Activated T-helper 1 cell treated with anti-CD3 and anti-CD28 coated beads, Interleukin-12 subunit alpha, Interleukin-12 subunit beta, Interleukin-2, Interleukin-4 antibody, amounts not matched to agents 30 ng/mL and 10 ng/mL and 1 ng/mL, durations not matched to agents 14 hours and 24 hours and 36 hours (primary cell): ENCODE measurements at regions not wholly inside any gene's neighbourhood (a gene's known extent, or its start where the extent isn't known, plus 50 kb on each side); places are given as distances from the start of the nearest gene placed in this dataset.

Source experiments
- DNase-seq: peaks from one replicate; pipeline ENCODE4 v3.0.0; 2021; ENCODE audit warnings: low spot score
- H3K27ac Mint-ChIP-seq: one replicate; pipeline ENCODE4 v1.8.0; 2021; ENCODE audit warnings: mild to moderate bottlenecking, mixed read lengths
- H3K27me3 Mint-ChIP-seq: one replicate; pipeline ENCODE4 v1.8.0; 2022; ENCODE audit warnings: mild to moderate bottlenecking, moderate library complexity, mixed read lengths; ENCODE audit not compliant: insufficient read depth
- H3K36me3 Mint-ChIP-seq: one replicate; pipeline ENCODE4 v1.8.0; 2021; ENCODE audit warnings: low read depth, mixed read lengths
- H3K4me1 Mint-ChIP-seq: one replicate; pipeline ENCODE4 v1.8.0; 2021; ENCODE audit warnings: low read depth, mixed read lengths
- H3K4me3 Mint-ChIP-seq: one replicate; pipeline ENCODE4 v1.8.0; 2021; ENCODE audit warnings: mild to moderate bottlenecking, moderate library complexity, mixed read lengths
- H3K9me3 Mint-ChIP-seq: one replicate; pipeline ENCODE4 v1.8.0; 2021; ENCODE audit warnings: mixed read lengths
- intact Hi-C: fragments of 100-400 bp; cut with micrococcal nuclease; formaldehyde crosslinking; loops from one replicate; pipeline ENCODE4 v1.15.1; 2024

DNA sequence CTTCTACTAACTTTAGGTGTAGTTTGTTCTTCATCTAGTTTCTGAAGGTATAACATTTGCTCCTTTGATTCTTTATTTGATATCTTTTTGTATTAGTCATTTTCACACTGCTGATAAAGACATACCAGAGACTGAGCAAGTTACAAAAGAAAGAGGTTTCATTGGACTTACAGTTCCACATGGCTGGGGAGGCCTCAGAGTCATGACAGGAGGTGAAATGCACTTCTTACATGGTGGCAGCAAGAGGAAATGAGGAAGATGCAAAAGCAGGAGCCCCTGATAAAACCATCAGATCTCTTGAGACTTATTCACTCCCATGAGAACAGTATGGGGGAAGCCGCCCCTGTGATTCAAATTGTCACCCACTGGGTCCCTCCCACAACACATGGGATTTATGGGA, 544.4 kb upstream of the DSEL start:
- DNase-seq = no peak
- H3K36me3 Mint-ChIP-seq = no peaks in the 10 kb centered on the region
- H3K4me1 Mint-ChIP-seq = no peaks in the 10 kb centered on the region
- intact Hi-C loops = no loop called here
- no peak overlapping the region for H3K4me3 Mint-ChIP-seq
- H3K27ac Mint-ChIP-seq = no peak overlapping the region
- H3K9me3 Mint-ChIP-seq = no peaks in the 10 kb centered on the region
- no peaks in the 10 kb centered on the region for H3K27me3 Mint-ChIP-seq

DNA sequence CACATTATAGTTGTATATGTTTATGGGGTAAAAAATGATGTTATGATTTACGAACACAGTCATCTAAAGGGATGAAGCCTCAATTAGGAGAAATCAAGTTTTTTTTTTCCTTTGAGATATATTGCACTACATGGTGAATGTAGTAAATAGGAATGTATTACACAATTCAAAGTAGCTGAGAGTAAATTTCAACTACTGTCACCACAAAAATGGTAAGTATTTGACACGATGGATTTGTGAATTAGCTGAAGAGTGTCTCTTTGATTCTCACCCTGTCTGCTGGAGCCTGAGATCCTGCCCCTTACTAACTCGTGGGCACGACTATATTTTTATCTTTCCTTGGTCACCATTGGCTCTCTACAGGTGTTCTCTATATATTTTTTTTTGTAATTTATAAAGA, 540.4 kb upstream of the DSEL start:
- H3K36me3 Mint-ChIP-seq = no peaks in the 10 kb centered on the region
- H3K4me3 Mint-ChIP-seq = no peak overlapping the region
- no peaks in the 10 kb centered on the region for H3K4me1 Mint-ChIP-seq
- H3K27me3 Mint-ChIP-seq = no peaks in the 10 kb centered on the region
- H3K9me3 Mint-ChIP-seq = no peaks in the 10 kb centered on the region
- no peak for DNase-seq
- intact Hi-C loops = no loop called here
- H3K27ac Mint-ChIP-seq = no peak overlapping the region

- intact Hi-C loops = no loop called here
- Mint-ChIP-seq H3K9me3 (no peaks in the 10 kb centered on the region), H3K4me1 (no peaks in the 10 kb centered on the region), H3K27me3 (no peaks in the 10 kb centered on the region), H3K4me3 (no peak overlapping the region), H3K27ac (no peak overlapping the region), H3K36me3 (no peaks in the 10 kb centered on the region)
- no peak for DNase-seq
Measured at GRCh38 chr18:68054669-68055068, 538.1 kb upstream of the DSEL start.

DNA sequence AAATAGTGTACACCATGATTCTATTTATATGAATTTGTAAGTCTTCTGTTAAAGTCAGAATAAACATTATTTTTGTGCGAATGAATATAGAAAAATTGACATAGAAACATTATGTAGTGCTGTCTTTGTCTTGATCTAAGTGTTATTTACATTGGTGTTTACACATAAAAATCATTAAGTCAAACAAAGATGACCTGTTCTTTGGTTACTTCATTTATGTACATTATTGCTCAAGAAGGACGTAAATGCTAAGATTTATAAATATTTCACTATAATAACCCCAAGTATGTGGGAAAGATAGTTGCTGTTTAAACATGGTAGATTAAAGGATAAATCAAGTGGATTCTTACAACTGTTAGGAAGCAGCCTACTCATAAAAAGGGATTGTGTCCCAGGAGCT, 536.8 kb upstream of the DSEL start:
- Mint-ChIP-seq H3K36me3 (no peaks in the 10 kb centered on the region), H3K4me1 (no peaks in the 10 kb centered on the region), H3K4me3 (no peak overlapping the region), H3K27me3 (no peaks in the 10 kb centered on the region), H3K9me3 (no peaks in the 10 kb centered on the region), H3K27ac (no peak overlapping the region)
- DNase-seq = no peak
- intact Hi-C loops = no loop called here

DNA sequence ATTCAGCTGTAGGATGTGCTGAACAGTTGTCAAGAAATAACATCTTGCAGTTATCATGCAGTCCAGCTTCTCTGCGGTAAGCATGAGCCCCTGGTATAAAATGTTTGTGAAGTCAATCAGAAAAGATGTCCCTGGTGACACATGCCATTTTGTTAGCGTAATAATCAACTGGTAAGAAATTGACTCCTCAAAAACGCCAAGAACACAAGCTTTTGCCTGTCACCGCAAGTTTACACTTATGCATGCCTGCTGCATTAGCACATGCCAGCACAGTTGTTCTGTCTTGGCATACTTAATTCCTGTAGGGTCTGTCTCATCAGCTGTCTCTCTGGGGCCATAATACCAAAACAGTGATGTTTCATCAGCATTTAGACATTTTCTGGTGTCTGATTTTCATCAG, 524.8 kb upstream of the DSEL start:
- intact Hi-C loops = no loop called here
- Mint-ChIP-seq H3K9me3 (no peaks in the 10 kb centered on the region), H3K36me3 (no peaks in the 10 kb centered on the region), H3K4me1 (no peaks in the 10 kb centered on the region), H3K27ac (no peak overlapping the region), H3K4me3 (no peak overlapping the region), H3K27me3 (no peaks in the 10 kb centered on the region)
- DNase-seq = no peak

DNA sequence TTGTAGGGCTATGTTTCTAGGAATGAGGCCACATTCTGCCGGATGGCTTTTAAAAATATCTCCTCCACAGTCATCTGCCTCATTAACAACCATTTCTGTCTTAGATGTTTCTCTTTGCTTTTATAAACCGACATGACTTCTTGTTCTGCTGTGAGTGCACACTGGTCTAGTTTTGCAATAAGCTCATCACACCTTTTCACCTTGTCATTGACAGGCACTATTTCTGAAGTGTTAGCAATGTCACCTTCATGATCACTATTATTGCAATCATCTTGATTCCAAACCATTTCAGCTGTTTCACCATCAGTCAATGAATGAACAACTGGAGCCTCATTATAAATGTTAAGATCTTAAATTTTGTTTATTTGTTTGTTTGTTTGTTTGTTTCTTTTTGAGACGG, 523.7 kb upstream of the DSEL start:
- intact Hi-C loops = no loop called here
- no peak overlapping the region for H3K27ac Mint-ChIP-seq

DNA sequence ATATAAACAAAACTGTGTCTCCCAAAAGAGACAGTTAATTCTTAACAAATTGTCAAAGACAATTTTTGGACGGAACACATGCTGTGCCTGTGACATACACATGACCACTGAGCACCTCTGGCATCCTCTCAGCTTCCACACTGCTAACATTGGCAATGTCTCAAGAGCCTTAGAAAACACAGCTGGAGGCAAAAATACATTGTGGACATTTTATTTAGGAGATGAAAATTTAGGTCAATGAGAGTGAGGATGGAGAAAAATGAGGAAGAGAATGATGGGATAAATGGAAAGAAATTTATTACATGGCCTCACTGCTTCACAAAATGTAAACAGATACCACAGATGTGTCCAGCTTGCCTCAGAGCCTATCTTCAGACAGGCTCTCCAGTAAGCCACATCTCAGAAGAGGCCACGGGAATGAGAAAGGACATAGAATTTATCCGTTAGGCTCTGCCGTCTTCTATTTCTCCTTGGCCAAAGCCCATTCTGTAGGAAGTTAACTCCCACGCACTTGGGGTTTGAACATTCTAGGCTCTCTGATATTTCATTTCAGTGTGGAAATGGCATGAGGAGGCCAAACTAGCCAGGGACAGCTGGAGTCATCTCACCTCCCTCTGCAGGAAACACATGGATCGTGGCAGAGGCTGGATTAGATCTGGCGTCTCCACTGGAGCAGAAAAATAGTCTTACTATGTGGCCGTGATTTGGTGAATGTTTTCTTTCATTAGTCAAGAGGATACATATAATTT, 519.4 kb upstream of the DSEL start:
- no peak for DNase-seq
- peaks cover 2% of the 10 kb centered on the region for H3K27me3 Mint-ChIP-seq
- no peaks in the 10 kb centered on the region for H3K4me1 Mint-ChIP-seq
- H3K4me3 Mint-ChIP-seq = no peak overlapping the region
- no peaks in the 10 kb centered on the region for H3K9me3 Mint-ChIP-seq
- H3K36me3 Mint-ChIP-seq = no peaks in the 10 kb centered on the region
- H3K27ac Mint-ChIP-seq = no peak overlapping the region
- intact Hi-C loops = no loop called here

More for the DNA sequence above, 523.7 kb upstream of the DSEL start:
- H3K36me3 Mint-ChIP-seq = no peaks in the 10 kb centered on the region
- H3K9me3 Mint-ChIP-seq = no peaks in the 10 kb centered on the region
- no peaks in the 10 kb centered on the region for H3K27me3 Mint-ChIP-seq
- no peaks in the 10 kb centered on the region for H3K4me1 Mint-ChIP-seq
- no peak overlapping the region for H3K4me3 Mint-ChIP-seq
- DNase-seq = no peak

GRCh38 chr18:68034296-68034695, 517.8 kb upstream of the DSEL start:
- H3K27ac Mint-ChIP-seq = no peak overlapping the region
- no peak for DNase-seq
- no peaks in the 10 kb centered on the region for H3K9me3 Mint-ChIP-seq
- no peak overlapping the region for H3K4me3 Mint-ChIP-seq
- H3K27me3 Mint-ChIP-seq = peaks cover 2% of the 10 kb centered on the region
- intact Hi-C loops = no loop called here
- no peaks in the 10 kb centered on the region for H3K4me1 Mint-ChIP-seq
- H3K36me3 Mint-ChIP-seq = no peaks in the 10 kb centered on the region

- intact Hi-C loops = no loop called here
Measured at GRCh38 chr18:68033466-68033865, 516.9 kb upstream of the DSEL start.

DNA sequence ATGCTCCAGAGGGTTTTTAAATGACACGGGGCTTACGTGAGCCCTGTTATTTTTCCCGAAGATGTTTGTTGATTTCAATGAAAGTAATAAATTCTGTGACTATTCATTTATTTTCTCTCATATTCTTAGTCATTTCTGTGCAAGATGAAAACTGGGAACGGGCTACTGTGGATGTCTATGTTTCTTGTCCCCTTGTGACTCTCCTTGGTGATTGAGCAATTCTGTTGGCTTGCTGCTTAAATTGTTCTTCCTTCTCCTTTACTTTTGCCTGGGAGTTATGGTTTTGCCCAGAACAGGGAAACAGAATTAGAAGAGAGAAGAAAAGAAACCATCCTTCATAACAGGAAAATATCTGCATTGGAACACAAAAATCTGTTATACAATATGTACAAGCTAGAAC, 508.2 kb upstream of the DSEL start:
- H3K36me3 Mint-ChIP-seq = no peaks in the 10 kb centered on the region

More at GRCh38 chr18:68033466-68033865, 516.9 kb upstream of the DSEL start:
- H3K4me3 Mint-ChIP-seq = no peak overlapping the region
- H3K36me3 Mint-ChIP-seq = no peaks in the 10 kb centered on the region
- no peaks in the 10 kb centered on the region for H3K4me1 Mint-ChIP-seq
- H3K27me3 Mint-ChIP-seq = peaks cover 2% of the 10 kb centered on the region
- H3K27ac Mint-ChIP-seq = no peak overlapping the region
- no peak for DNase-seq
- no peaks in the 10 kb centered on the region for H3K9me3 Mint-ChIP-seq

DNA sequence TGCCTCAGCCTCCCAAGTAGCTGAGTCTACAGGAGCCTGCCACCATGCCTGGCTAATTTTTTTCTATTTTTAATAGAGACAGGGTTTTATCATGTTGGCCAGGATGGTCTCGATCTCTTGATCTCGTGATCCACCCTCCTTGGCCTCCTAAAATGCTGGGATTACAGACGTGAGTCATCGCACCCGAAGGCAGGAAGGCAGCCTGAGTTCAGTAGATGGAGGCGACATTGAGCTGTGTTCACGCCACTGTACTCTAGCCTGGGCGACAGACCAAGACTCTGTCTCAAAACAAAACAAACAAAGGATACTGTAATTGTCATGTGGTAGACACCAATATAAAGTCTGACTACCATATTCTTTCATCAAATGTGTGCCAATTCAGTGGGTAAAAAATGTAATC, 500.9 kb upstream of the DSEL start:
- Mint-ChIP-seq H3K27me3 (no peaks in the 10 kb centered on the region), H3K9me3 (no peaks in the 10 kb centered on the region), H3K27ac (no peak overlapping the region), H3K36me3 (no peaks in the 10 kb centered on the region), H3K4me3 (no peak overlapping the region), H3K4me1 (no peaks in the 10 kb centered on the region)
- DNase-seq = no peak
- intact Hi-C loops = no loop called here

More for the DNA sequence above, 508.2 kb upstream of the DSEL start:
- H3K9me3 Mint-ChIP-seq = no peaks in the 10 kb centered on the region
- no peak overlapping the region for H3K27ac Mint-ChIP-seq
- no peaks in the 10 kb centered on the region for H3K27me3 Mint-ChIP-seq
- no peaks in the 10 kb centered on the region for H3K4me1 Mint-ChIP-seq
- no peak overlapping the region for H3K4me3 Mint-ChIP-seq
- intact Hi-C loops = no loop called here
- no peak for DNase-seq

DNA sequence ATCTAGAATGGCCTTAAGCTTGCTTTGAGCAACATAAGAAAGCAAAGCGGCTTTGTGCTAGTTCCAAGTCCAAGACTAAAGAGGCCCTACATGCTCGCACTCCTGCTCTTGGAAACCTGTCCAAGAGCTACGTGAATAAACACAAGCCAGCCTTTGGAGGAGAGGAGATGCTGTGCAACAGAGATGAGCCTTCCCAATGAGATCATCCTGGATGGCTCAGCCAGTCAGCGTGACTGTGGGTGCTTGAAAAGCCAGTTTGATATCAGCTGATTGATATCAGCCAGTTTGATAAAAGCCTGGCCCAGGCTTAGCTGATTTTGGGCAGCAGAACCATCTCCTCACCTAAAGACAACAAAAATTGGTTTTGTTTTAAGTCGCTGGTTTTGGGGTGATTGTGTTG, 481.0 kb upstream of the DSEL start:
- H3K27me3 Mint-ChIP-seq = no peaks in the 10 kb centered on the region
- H3K27ac Mint-ChIP-seq = no peak overlapping the region
- DNase-seq = no peak
- intact Hi-C loops = no loop called here
- H3K36me3 Mint-ChIP-seq = no peaks in the 10 kb centered on the region
- H3K9me3 Mint-ChIP-seq = no peaks in the 10 kb centered on the region
- H3K4me3 Mint-ChIP-seq = no peak overlapping the region
- H3K4me1 Mint-ChIP-seq = no peaks in the 10 kb centered on the region

DNA sequence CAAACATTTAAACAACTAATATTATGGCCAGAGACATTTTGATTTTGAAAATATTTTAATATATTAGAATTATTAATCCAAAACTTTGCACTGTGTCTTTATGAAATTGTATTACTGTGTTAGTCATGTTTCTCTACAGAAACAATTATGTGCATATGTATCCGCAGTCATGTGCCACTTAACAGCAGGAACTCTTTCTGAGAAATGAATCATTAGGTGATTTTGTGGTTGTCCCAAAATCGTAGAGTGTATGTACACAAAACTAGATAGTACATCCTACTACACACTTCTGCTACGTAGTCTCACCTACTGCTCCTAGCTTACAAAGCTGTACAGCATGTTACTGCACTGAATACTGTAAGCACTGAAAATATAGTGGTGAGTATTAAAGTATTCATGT, 479.2 kb upstream of the DSEL start:
- intact Hi-C loops = no loop called here
- no peak for DNase-seq
- no peaks in the 10 kb centered on the region for H3K9me3 Mint-ChIP-seq

DNA sequence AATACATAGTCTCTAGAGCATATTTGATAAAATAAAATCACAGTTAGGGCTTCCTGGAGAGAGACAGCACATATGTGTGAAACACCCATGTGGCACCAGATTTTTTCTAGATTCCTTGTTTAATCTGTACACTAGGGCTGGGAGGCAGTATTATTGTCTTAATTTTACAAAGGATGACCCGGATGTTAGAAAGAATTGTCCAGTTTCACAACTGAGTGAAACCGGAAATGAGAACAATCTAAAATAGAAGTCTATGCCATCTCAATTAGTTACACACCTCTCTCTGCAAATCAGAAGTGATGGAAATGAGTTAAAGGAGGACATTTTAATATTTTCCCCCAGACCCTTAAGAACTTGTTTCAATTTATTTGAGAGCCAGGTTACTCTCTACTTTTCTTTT, 463.7 kb upstream of the DSEL start:
- H3K27ac Mint-ChIP-seq = no peak overlapping the region
- no peak for DNase-seq
- H3K4me3 Mint-ChIP-seq = no peak overlapping the region
- H3K9me3 Mint-ChIP-seq = no peaks in the 10 kb centered on the region
- no peaks in the 10 kb centered on the region for H3K4me1 Mint-ChIP-seq
- no peaks in the 10 kb centered on the region for H3K36me3 Mint-ChIP-seq
- H3K27me3 Mint-ChIP-seq = no peaks in the 10 kb centered on the region
- intact Hi-C loops = no loop called here

More for the DNA sequence above, 479.2 kb upstream of the DSEL start:
- no peak overlapping the region for H3K4me3 Mint-ChIP-seq
- H3K27me3 Mint-ChIP-seq = no peaks in the 10 kb centered on the region
- H3K36me3 Mint-ChIP-seq = no peaks in the 10 kb centered on the region
- H3K4me1 Mint-ChIP-seq = no peaks in the 10 kb centered on the region
- no peak overlapping the region for H3K27ac Mint-ChIP-seq
